Ishikawa (cell line): ENCODE measurements at regions not wholly inside any gene's neighbourhood (a gene's known extent, or its start where the extent isn't known, plus 50 kb on each side); places are given as distances from the start of the nearest gene placed in this dataset.

ENCODE experiments used
- CEBPB ChIP-seq: IDR thresholded peaks from 2 replicates; pipeline ENCODE4 v1.6.1; 2012
- TCF12 ChIP-seq: IDR thresholded peaks from 2 replicates; pipeline ENCODE4 v1.6.1; 2012; ENCODE audit warnings: low read depth
- TF ChIP-seq, protein P1 (sequence below): IDR thresholded peaks from 2 replicates; pipeline ENCODE4 v1.6.1; 2012
- TF ChIP-seq, protein P2 (sequence below): IDR thresholded peaks from 2 replicates; pipeline ENCODE4 v1.6.1; 2012; ENCODE audit warnings: low read depth, mild to moderate bottlenecking

DNA sequence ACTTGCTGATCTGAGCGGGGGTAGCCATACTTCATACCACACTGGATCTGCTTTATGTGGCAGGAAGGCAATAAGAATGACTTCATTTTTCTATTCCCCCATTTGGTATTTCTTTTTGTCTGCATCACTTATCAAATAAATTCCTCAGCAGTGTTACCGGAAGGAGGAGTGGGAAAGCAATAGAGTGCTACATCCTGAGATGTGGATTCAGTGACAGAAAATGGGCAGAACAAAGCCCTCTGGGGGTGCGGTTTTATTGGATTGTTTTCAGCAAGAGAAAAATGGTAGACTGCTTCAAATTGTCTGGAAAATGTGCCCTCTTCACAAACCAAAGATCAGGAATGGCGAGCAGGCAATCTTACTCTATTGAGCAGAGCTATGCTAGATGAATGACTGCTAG lies 751.9 kb upstream of the NEGR1 start:
- no peak for TF ChIP-seq TCF12
- no peak for TF ChIP-seq CEBPB
- TF ChIP-seq, protein P1, sequence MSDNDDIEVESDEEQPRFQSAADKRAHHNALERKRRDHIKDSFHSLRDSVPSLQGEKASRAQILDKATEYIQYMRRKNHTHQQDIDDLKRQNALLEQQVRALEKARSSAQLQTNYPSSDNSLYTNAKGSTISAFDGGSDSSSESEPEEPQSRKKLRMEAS, result no peak
- TF ChIP-seq, protein P2, sequence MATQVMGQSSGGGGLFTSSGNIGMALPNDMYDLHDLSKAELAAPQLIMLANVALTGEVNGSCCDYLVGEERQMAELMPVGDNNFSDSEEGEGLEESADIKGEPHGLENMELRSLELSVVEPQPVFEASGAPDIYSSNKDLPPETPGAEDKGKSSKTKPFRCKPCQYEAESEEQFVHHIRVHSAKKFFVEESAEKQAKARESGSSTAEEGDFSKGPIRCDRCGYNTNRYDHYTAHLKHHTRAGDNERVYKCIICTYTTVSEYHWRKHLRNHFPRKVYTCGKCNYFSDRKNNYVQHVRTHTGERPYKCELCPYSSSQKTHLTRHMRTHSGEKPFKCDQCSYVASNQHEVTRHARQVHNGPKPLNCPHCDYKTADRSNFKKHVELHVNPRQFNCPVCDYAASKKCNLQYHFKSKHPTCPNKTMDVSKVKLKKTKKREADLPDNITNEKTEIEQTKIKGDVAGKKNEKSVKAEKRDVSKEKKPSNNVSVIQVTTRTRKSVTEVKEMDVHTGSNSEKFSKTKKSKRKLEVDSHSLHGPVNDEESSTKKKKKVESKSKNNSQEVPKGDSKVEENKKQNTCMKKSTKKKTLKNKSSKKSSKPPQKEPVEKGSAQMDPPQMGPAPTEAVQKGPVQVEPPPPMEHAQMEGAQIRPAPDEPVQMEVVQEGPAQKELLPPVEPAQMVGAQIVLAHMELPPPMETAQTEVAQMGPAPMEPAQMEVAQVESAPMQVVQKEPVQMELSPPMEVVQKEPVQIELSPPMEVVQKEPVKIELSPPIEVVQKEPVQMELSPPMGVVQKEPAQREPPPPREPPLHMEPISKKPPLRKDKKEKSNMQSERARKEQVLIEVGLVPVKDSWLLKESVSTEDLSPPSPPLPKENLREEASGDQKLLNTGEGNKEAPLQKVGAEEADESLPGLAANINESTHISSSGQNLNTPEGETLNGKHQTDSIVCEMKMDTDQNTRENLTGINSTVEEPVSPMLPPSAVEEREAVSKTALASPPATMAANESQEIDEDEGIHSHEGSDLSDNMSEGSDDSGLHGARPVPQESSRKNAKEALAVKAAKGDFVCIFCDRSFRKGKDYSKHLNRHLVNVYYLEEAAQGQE, result no peak
